Stimulated activated CD8-positive, alpha-beta memory T cell treated with anti-CD3 and anti-CD28 coated beads, Interleukin-2, amount 100 ng/mL, for 48 hours (primary cell): ENCODE measurements at regions not wholly inside any gene's neighbourhood (a gene's known extent, or its start where the extent isn't known, plus 50 kb on each side); places are given as distances from the start of the nearest gene placed in this dataset.
"Not testable (repeated sequence)": the region's sequence is repeated elsewhere in the genome, so short reads cannot be mapped to it uniquely, and the experiment has no call there.

ENCODE experiments used
- DNase-seq, 2 donors: peaks; one replicate each; pipeline ENCODE4 v3.0.0-alpha.2; 2020; ENCODE audit warnings: low read depth in 2 of 2

- DNase-seq, result no peak
These were observed 276.8 kb upstream of the FANCL start for GRCh38 chr2:58517881-58518280.

GRCh38 chr2:58516695-58517094 is 275.6 kb upstream of the FANCL start:
- no peak for DNase-seq

- DNase-seq, result no peak
These were observed 274.9 kb upstream of the FANCL start for GRCh38 chr2:58515827-58516573.

GRCh38 chr2:58514252-58514651 is 273.1 kb upstream of the FANCL start:
- DNase-seq, result no peak

GRCh38 chr2:58512878-58513277 is 271.8 kb upstream of the FANCL start:
- DNase-seq, result no peak

- no peak for DNase-seq
These were observed 266.9 kb upstream of the FANCL start for GRCh38 chr2:58508006-58508405.

GRCh38 chr2:58503918-58504317 is 262.8 kb upstream of the FANCL start:
- no peak for DNase-seq

GRCh38 chr2:58502931-58503330 is 261.8 kb upstream of the FANCL start:
- no peak for DNase-seq

GRCh38 chr2:58501371-58502160 is 260.4 kb upstream of the FANCL start:
- no peak for DNase-seq

- no peak for DNase-seq
These were observed 256.0 kb upstream of the FANCL start for GRCh38 chr2:58497168-58497567.

GRCh38 chr2:58495806-58496205 is 254.7 kb upstream of the FANCL start:
- DNase-seq, result no peak

- DNase-seq, result no peak
These were observed 253.0 kb upstream of the FANCL start for GRCh38 chr2:58494071-58494501.

GRCh38 chr2:58484629-58485028 is 243.5 kb upstream of the FANCL start:
- no peak for DNase-seq

- DNase-seq, result no peak
These were observed 243.1 kb upstream of the FANCL start for GRCh38 chr2:58484221-58484620.

GRCh38 chr2:58483307-58483706 is 242.2 kb upstream of the FANCL start:
- no peak for DNase-seq

GRCh38 chr2:58481670-58482069 is 240.5 kb upstream of the FANCL start:
- DNase-seq, result no peak

- no peak for DNase-seq
These were observed 239.0 kb upstream of the FANCL start for GRCh38 chr2:58480141-58480540.

- DNase-seq, result no peak
These were observed 238.5 kb upstream of the FANCL start for GRCh38 chr2:58479535-58480140.

GRCh38 chr2:58476556-58476955 is 235.4 kb upstream of the FANCL start:
- no peak for DNase-seq

- no peak for DNase-seq
These were observed 234.6 kb upstream of the FANCL start for GRCh38 chr2:58475756-58476155.

- no peak for DNase-seq
These were observed 232.0 kb upstream of the FANCL start for GRCh38 chr2:58473165-58473564.

GRCh38 chr2:58466804-58467203 is 225.7 kb upstream of the FANCL start:
- no peak for DNase-seq

- DNase-seq, result not testable (repeated sequence)
These were observed 224.9 kb upstream of the FANCL start for GRCh38 chr2:58466021-58466420.
